Neural progenitor cell (in vitro differentiated cells): ENCODE measurements at regions not wholly inside any gene's neighbourhood (a gene's known extent, or its start where the extent isn't known, plus 50 kb on each side); places are given as distances from the start of the nearest gene placed in this dataset.
"Not testable (repeated sequence)": the region's sequence is repeated elsewhere in the genome, so short reads cannot be mapped to it uniquely, and the experiment has no call there.

Experiments used
- CTCF ChIP-seq: fragments of 200-600 bp; sonication (generic); IDR thresholded peaks from 2 replicates; pipeline ENCODE4 v1.5.1; 2017; ENCODE audit warnings: antibody characterized with exemption, mild to moderate bottlenecking
- EZH2 ChIP-seq: fragments of 200-600 bp; sonication (generic); IDR thresholded peaks from 2 replicates; pipeline ENCODE4 v1.6.1; 2017; ENCODE audit warnings: antibody characterized with exemption, mild to moderate bottlenecking, moderate library complexity

GRCh38 chr12:59346248-59346647, 249.6 kb upstream of the SLC16A7 start:
- TF ChIP-seq EZH2, result not testable (repeated sequence)
- peak; percentile 72 for TF ChIP-seq CTCF
